ENCODE measurements at regions not wholly inside any gene's neighbourhood (a gene's known extent, or its start where the extent isn't known, plus 50 kb on each side); places are given as distances from the start of the nearest gene placed in this dataset.

DNA sequence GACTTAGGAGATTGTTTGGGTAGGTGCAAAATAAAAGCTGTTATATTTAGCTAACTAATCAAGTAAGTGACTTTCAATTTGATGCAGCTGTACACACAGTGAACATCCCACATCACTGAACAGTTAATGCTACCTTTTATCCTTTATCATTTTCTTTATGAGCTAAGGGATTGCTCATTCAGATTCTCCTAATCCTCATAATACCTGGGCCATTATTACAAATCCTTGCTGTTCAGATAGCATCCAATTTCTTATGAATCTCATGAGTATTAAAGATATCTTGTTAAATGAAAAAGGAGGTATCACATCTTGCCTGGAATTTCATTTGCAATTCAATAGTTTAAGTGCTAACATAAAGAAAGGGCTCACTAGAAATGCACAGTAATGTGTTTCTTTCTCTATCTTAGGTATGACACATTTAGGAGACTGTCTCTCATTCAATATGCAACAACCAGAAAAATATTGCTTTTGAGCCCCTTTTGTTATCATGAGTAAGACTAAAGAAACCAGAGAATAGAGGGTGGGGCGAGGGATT is 918.5 kb downstream of the CBLN2 start:
- TF ChIP-seq POLR2AphosphoS5 (IDR thresholded peaks at IDR 0.05; ENCODE audit: low read depth, low read length) (no peak), TAF1 (IDR thresholded peaks at IDR 0.05; ENCODE audit: borderline replicate concordance, insufficient read depth, low read length) (no peak), FOXP2 (optimal IDR thresholded peaks at IDR 0.05; ENCODE audit: borderline replicate concordance, extremely low read depth, extremely low read length, insufficient read depth) (no peak), SIN3A (IDR thresholded peaks at IDR 0.05; ENCODE audit: borderline replicate concordance, insufficient read depth, low read length) (no peak)
- TF ChIP-seq, protein P1, sequence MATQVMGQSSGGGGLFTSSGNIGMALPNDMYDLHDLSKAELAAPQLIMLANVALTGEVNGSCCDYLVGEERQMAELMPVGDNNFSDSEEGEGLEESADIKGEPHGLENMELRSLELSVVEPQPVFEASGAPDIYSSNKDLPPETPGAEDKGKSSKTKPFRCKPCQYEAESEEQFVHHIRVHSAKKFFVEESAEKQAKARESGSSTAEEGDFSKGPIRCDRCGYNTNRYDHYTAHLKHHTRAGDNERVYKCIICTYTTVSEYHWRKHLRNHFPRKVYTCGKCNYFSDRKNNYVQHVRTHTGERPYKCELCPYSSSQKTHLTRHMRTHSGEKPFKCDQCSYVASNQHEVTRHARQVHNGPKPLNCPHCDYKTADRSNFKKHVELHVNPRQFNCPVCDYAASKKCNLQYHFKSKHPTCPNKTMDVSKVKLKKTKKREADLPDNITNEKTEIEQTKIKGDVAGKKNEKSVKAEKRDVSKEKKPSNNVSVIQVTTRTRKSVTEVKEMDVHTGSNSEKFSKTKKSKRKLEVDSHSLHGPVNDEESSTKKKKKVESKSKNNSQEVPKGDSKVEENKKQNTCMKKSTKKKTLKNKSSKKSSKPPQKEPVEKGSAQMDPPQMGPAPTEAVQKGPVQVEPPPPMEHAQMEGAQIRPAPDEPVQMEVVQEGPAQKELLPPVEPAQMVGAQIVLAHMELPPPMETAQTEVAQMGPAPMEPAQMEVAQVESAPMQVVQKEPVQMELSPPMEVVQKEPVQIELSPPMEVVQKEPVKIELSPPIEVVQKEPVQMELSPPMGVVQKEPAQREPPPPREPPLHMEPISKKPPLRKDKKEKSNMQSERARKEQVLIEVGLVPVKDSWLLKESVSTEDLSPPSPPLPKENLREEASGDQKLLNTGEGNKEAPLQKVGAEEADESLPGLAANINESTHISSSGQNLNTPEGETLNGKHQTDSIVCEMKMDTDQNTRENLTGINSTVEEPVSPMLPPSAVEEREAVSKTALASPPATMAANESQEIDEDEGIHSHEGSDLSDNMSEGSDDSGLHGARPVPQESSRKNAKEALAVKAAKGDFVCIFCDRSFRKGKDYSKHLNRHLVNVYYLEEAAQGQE (IDR thresholded peaks at IDR 0.05; ENCODE audit: insufficient read depth in 1 of 2, low read depth in 2 of 2, low read length in 2 of 2): no peak

Data from PFSK-1 (cell line).